H1 (cell line): ENCODE measurements at regions not wholly inside any gene's neighbourhood (a gene's known extent, or its start where the extent isn't known, plus 50 kb on each side); places are given as distances from the start of the nearest gene placed in this dataset.
A peak's percentile ranks its signal among the peaks of the same experiment; 100 is the strongest.

Source experiments
- CTCF ChIA-PET: fragments of 300-600 bp; sonication (Branson Sonifier 250); formaldehyde crosslinking; loops from one replicate; lab custom pipeline; 2021; ENCODE audit not compliant: partially characterized antibody; lab: Charles Lee
- POLR2A ChIA-PET: fragments of 300-600 bp; sonication (Branson Sonifier 250); formaldehyde crosslinking; loops from one replicate; lab custom pipeline; 2021; ENCODE audit warnings: inconsistent platforms; ENCODE audit not compliant: partially characterized antibody; lab: Charles Lee
- DNase-seq, 2 experiments: peaks; one replicate each; pipeline versions ENCODE4 v3.0.0 to v3.0.0-alpha.2; 2010 to 2022; ENCODE audit warnings: low spot score in 2 of 2, low read depth in 1 of 2, mixed read lengths in 1 of 2
- FAIRE-seq: peaks from 2 replicates; lab custom pipeline; 2011; peaks lifted over from hg19 to GRCh38; lab: Jason Lieb, UNC
- H2AFZ ChIP-seq: 2 replicates; pipeline ENCODE4 v1.8.1; 2012; ENCODE audit warnings: low read length, inconsistent platforms
- H2AK5ac ChIP-seq: 2 replicates; pipeline ENCODE4 v1.6.1; 2013; ENCODE audit warnings: low read depth, low read length
- H2BK120ac ChIP-seq: replicated peaks from 2 replicates; pipeline ENCODE3; 2013; ENCODE audit warnings: low read depth, low read length, inconsistent platforms
- H2BK12ac ChIP-seq: 2 replicates; pipeline ENCODE4 v1.6.1; 2013; ENCODE audit warnings: low read depth, low read length
- H2BK15ac ChIP-seq: 2 replicates; pipeline ENCODE4 v1.6.1; 2013; ENCODE audit warnings: low read length
- H2BK20ac ChIP-seq: 2 replicates; pipeline ENCODE4 v1.6.1; 2013; ENCODE audit warnings: low read length
- H2BK5ac ChIP-seq: 2 replicates; pipeline ENCODE4 v1.6.1; 2013; ENCODE audit warnings: low read depth, low read length
- H3K14ac ChIP-seq: 2 replicates; pipeline ENCODE4 v1.6.1; 2013; ENCODE audit warnings: inconsistent platforms; ENCODE audit not compliant: insufficient read length
- H3K18ac ChIP-seq: 2 replicates; pipeline ENCODE4 v1.6.1; 2013; ENCODE audit warnings: low read length; ENCODE audit errors: extremely low read depth
- H3K23ac ChIP-seq: 2 replicates; pipeline ENCODE4 v1.6.1; 2013; ENCODE audit warnings: inconsistent platforms; ENCODE audit not compliant: insufficient read length
- H3K23me2 ChIP-seq: 2 replicates; pipeline ENCODE4 v1.6.1; 2013; ENCODE audit warnings: low read depth, low read length
- H3K27ac ChIP-seq: 2 replicates; pipeline ENCODE4 v1.6.1; 2011; ENCODE audit warnings: low read depth, low read length, inconsistent platforms
- H3K27me3 ChIP-seq, 4 experiments: replicated peaks in 1 of 4; 1 replicate in 1 of 4; 2 replicates in 3 of 4; pipeline versions ENCODE4 v1.6.1 to v1.8.1; 2011 to 2013; ENCODE audit warnings: low read length in 3 of 4, mild to moderate bottlenecking in 3 of 4, inconsistent platforms in 2 of 4, mixed read lengths in 2 of 4, moderate library complexity in 1 of 4; ENCODE audit not compliant: control insufficient read depth in 3 of 4, insufficient read depth in 3 of 4; ENCODE audit errors: extremely low read depth in 1 of 4
- H3K36me3 ChIP-seq, 4 experiments: 2 replicates each; pipeline versions ENCODE4 v1.6.1 to v1.8.1; 2011 to 2013; ENCODE audit warnings: mild to moderate bottlenecking in 4 of 4, low read length in 3 of 4, moderate library complexity in 2 of 4, control low read depth in 1 of 4, inconsistent platforms in 1 of 4; ENCODE audit not compliant: insufficient read depth in 4 of 4, control insufficient read depth in 2 of 4
- H3K4ac ChIP-seq: replicated peaks from 2 replicates; pipeline ENCODE3; 2013; ENCODE audit warnings: low read length, low read depth, mixed read lengths, inconsistent platforms; ENCODE audit not compliant: insufficient read length
- H3K4me1 ChIP-seq, 4 experiments: replicated peaks in 1 of 4; 1 replicate in 1 of 4; 2 replicates in 3 of 4; pipeline versions ENCODE4 v1.6.1 to v1.8.1; 2011 to 2013; ENCODE audit warnings: low read length in 3 of 4, inconsistent platforms in 2 of 4, mixed read lengths in 1 of 4; ENCODE audit not compliant: insufficient read depth in 4 of 4, control insufficient read depth in 3 of 4
- H3K4me2 ChIP-seq, 2 experiments: 2 replicates each; pipeline versions ENCODE4 v1.6.1 to v1.8.1; 2011 to 2013; ENCODE audit warnings: low read depth in 2 of 2, low read length in 2 of 2, control low read depth in 1 of 2, inconsistent platforms in 1 of 2, mild to moderate bottlenecking in 1 of 2; ENCODE audit not compliant: insufficient read depth in 1 of 2
- H3K4me3 ChIP-seq, 4 experiments: fragments of 200-600, 300-600 bp in 1 of 4; sonication (generic), shearing (Covaris generic), sonication (Bioruptor Twin) in 1 of 4; 2 replicates each; pipeline versions ENCODE4 v1.5.1 to v1.8.1; 2011 to 2016; ENCODE audit warnings: low read length in 4 of 4, low read depth in 3 of 4, control low read depth in 2 of 4, inconsistent platforms in 2 of 4, mild to moderate bottlenecking in 2 of 4, mixed read lengths in 1 of 4, moderate library complexity in 1 of 4; ENCODE audit not compliant: insufficient read depth in 2 of 4; ENCODE audit errors: extremely low read depth in 1 of 4
- H3K56ac ChIP-seq: replicated peaks from 2 replicates; pipeline ENCODE3; 2013; ENCODE audit warnings: low read depth, mild to moderate bottlenecking, mixed read lengths, low read length, inconsistent platforms; ENCODE audit not compliant: insufficient read length
- H3K79me1 ChIP-seq: 2 replicates; pipeline ENCODE4 v1.6.1; 2013; ENCODE audit warnings: low read depth, low read length, control low read depth
- H3K79me2 ChIP-seq, 2 experiments: 2 replicates each; pipeline versions ENCODE4 v1.6.1 to v1.8.1; 2012 to 2013; ENCODE audit warnings: low read length in 2 of 2, mild to moderate bottlenecking in 2 of 2, inconsistent platforms in 1 of 2; ENCODE audit not compliant: insufficient read depth in 2 of 2, control insufficient read depth in 1 of 2
- H3K9ac ChIP-seq, 4 experiments: replicated peaks in 1 of 4; 1 replicate in 1 of 4; 2 replicates in 3 of 4; pipeline versions ENCODE4 v1.6.1 to v1.8.1; 2011 to 2013; ENCODE audit warnings: low read depth in 3 of 4, low read length in 3 of 4, control low read depth in 2 of 4, mild to moderate bottlenecking in 2 of 4, moderate library complexity in 2 of 4, inconsistent platforms in 1 of 4; ENCODE audit errors: extremely low read depth in 1 of 4
- H3K9me3 ChIP-seq, 2 experiments: 2 replicates each; pipeline versions ENCODE4 v1.6.1 to v1.8.1; 2012 to 2013; ENCODE audit warnings: mild to moderate bottlenecking in 2 of 2, moderate library complexity in 2 of 2, control low read depth in 1 of 2, inconsistent platforms in 1 of 2, low read depth in 1 of 2, low read length in 1 of 2, mixed read lengths in 1 of 2; ENCODE audit not compliant: insufficient read depth in 2 of 2
- H4K20me1 ChIP-seq, 2 experiments: replicated peaks in 1 of 2; 2 replicates each; pipeline versions ENCODE3 to v1.8.1; 2011 to 2013; ENCODE audit warnings: inconsistent platforms in 2 of 2, low read length in 2 of 2, mild to moderate bottlenecking in 1 of 2; ENCODE audit not compliant: insufficient read depth in 2 of 2, control insufficient read depth in 1 of 2
- H4K5ac ChIP-seq: 2 replicates; pipeline ENCODE4 v1.6.1; 2013; ENCODE audit warnings: low read length, low read depth, mixed read lengths, inconsistent platforms; ENCODE audit not compliant: insufficient read length
- H4K8ac ChIP-seq: 2 replicates; pipeline ENCODE4 v1.8.0; 2013; ENCODE audit warnings: mild to moderate bottlenecking, moderate library complexity, low read length, inconsistent platforms; ENCODE audit not compliant: insufficient read depth; ENCODE audit errors: extremely low read depth
- H4K91ac ChIP-seq: replicated peaks from 2 replicates; pipeline ENCODE3; 2013; ENCODE audit warnings: low read length, mixed read lengths, inconsistent platforms; ENCODE audit not compliant: insufficient read length
- ATF2 ChIP-seq: IDR thresholded peaks from 2 replicates; pipeline ENCODE4 v1.6.1; 2012; ENCODE audit warnings: low read length, inconsistent platforms
- CHD2 ChIP-seq: IDR thresholded peaks from 2 replicates; pipeline ENCODE4 v1.6.1; 2012; ENCODE audit warnings: low read length, improper control_type of control experiment
- CTCF ChIP-seq, 3 experiments: IDR thresholded peaks; 1 replicate in 2 of 3; 2 replicates in 1 of 3; pipeline versions ENCODE4 v1.5.1 to v1.6.1; 2011; ENCODE audit warnings: low read length in 3 of 3, mild to moderate bottlenecking in 3 of 3, inconsistent platforms in 2 of 3, low read depth in 1 of 3, moderate library complexity in 1 of 3; ENCODE audit not compliant: insufficient read depth in 1 of 3; ENCODE audit errors: control extremely low read depth in 1 of 3
- GTF2F1 ChIP-seq: IDR thresholded peaks from 2 replicates; pipeline ENCODE4 v1.6.1; 2012; ENCODE audit warnings: low read depth, low read length, improper control_type of control experiment, borderline replicate concordance
- MAFK ChIP-seq: IDR thresholded peaks from 2 replicates; pipeline ENCODE4 v1.6.1; 2012; ENCODE audit warnings: low read depth, mild to moderate bottlenecking, improper control_type of control experiment, low read length
- POU5F1 ChIP-seq: IDR thresholded peaks from 2 replicates; pipeline ENCODE4 v1.6.1; 2011; ENCODE audit warnings: low read depth, mild to moderate bottlenecking, low read length, moderate library complexity
- RAD21 ChIP-seq, 2 experiments: IDR thresholded peaks in 1 of 2; conservative IDR thresholded peaks in 1 of 2; 2 replicates each; pipeline ENCODE4 v1.6.1; 2011; ENCODE audit warnings: low read depth in 2 of 2, low read length in 2 of 2, improper control_type of control experiment in 1 of 2, inconsistent platforms in 1 of 2, mild to moderate bottlenecking in 1 of 2, moderate library complexity in 1 of 2
- SP4 ChIP-seq: IDR thresholded peaks from 2 replicates; pipeline ENCODE4 v1.6.1; 2012; ENCODE audit warnings: low read length, inconsistent platforms
- SUZ12 ChIP-seq: fragments of 200-600 bp; sonication (generic); IDR thresholded peaks from 2 replicates; pipeline ENCODE4 v1.6.1; 2012; ENCODE audit warnings: mild to moderate bottlenecking, inconsistent platforms, low read length, moderate library complexity, mixed read lengths
- WGBS, 2 experiments: shearing (Covaris generic) in 1 of 2; methylation state at CpG; one replicate each; pipeline versions ENCODE4 v1.1.6 to v1.1.7; 2013 to 2015; ENCODE audit warnings: low lambda C conversion rate in 2 of 2, mixed read lengths in 2 of 2, inconsistent platforms in 1 of 2, low coverage in 1 of 2, missing lambda C conversion rate in 1 of 2; ENCODE audit not compliant: insufficient replicate concordance in 2 of 2, insufficient coverage in 1 of 2, insufficient read length in 1 of 2; ENCODE audit errors: extremely low coverage in 1 of 2, missing lambda C conversion rate in 1 of 2; 5-methylcytosine and 5-hydroxymethylcytosine counted together

- Histone ChIP-seq H2BK15ac (no peak overlapping the region), H3K4ac (no peak overlapping the region), H3K56ac (no peak overlapping the region), H3K79me1 (no peaks in the 10 kb centered on the region), H3K4me2 (no peak overlapping the region), H3K36me3 (no peaks in the 10 kb centered on the region), H3K27ac (no peak overlapping the region), H3K23ac (no peak overlapping the region), H3K79me2 (no peaks in the 10 kb centered on the region), H2AFZ (no peak overlapping the region), H3K27me3 (peaks cover 11 to 32% (median 28%) of the 10 kb centered on the region in 4 experiments), H4K5ac (no peak overlapping the region), H2BK20ac (no peak overlapping the region), H2AK5ac (no peak overlapping the region), H3K14ac (no peak overlapping the region), H2BK120ac (no peak overlapping the region), H3K18ac (no peak overlapping the region), H4K8ac (0 out of 2 replicates have a peak overlapping the region, but pooled peaks have one; percentile 3), H2BK5ac (no peak overlapping the region), H3K23me2 (peaks cover 6% of the 10 kb centered on the region; the same call in 1 of the 2 replicates), H2BK12ac (no peak overlapping the region), H3K4me1 (peaks cover 0 to 15% (median 8%) of the 10 kb centered on the region in 4 experiments; a peak in 6 of 7 replicates), H4K91ac (no peak overlapping the region), H4K20me1 (no peaks in the 10 kb centered on the region), H3K4me3 (no peak overlapping the region), H3K9ac (no peak overlapping the region), H3K9me3 (no peaks in the 10 kb centered on the region)
- WGBS, 2 experiments = 71% methylated on average over 6 of the region's 6 CpGs; no CpG with 5 or more reads in 1 of the 2 experiments
- FAIRE-seq (no peak), DNase-seq (no peak)
- ChIA-PET POLR2A (no interaction called here), CTCF (interaction anchor here (0.8 to 2.6 kb wide), 16 partner anchors 10 to 550 kb away, joined by 3 to 19 read pairs (median 4); no protein-coding TSS in a partner anchor)
- TF ChIP-seq CHD2 (no peak), RAD21 (IDR thresholded peaks at IDR 0.05 in 1 of 2, conservative IDR thresholded peaks at IDR 0.05 in 1 of 2; ENCODE audit: low read depth in 2 of 2, low read length in 2 of 2) (peak; percentile 1 to 18; a peak in 1 of 4 replicates), POU5F1 (no peak), MAFK (no peak), CTCF (IDR thresholded peaks at IDR 0.05; ENCODE audit: control extremely low read depth in 1 of 3, insufficient read depth in 1 of 3, low read depth in 1 of 3, low read length in 3 of 3) (peak in 1 of 3 experiments; percentile 17; a peak in 1 of 4 replicates), ATF2 (no peak), SUZ12 (no peak), GTF2F1 (no peak), SP4 (no peak)
These were observed 283.3 kb downstream of the RRAGC start for GRCh38 chr1:38576241-38576640.
